Bronchial epithelial cell (primary cell): ENCODE measurements at regions not wholly inside any gene's neighbourhood (a gene's known extent, or its start where the extent isn't known, plus 50 kb on each side); places are given as distances from the start of the nearest gene placed in this dataset.

Experiments used
- DNase-seq: peaks from one replicate; pipeline ENCODE4 v3.0.0-alpha.2; 2010; ENCODE audit warnings: low read depth
- FAIRE-seq: peaks from 2 replicates; lab custom pipeline; 2011; peaks lifted over from hg19 to GRCh38; lab: Jason Lieb, UNC
- H3K27me3 ChIP-seq: 2 replicates; pipeline ENCODE4 v1.5.1; 2011; ENCODE audit warnings: low read length; ENCODE audit not compliant: control insufficient read depth, insufficient read depth
- H3K36me3 ChIP-seq: 2 replicates; pipeline ENCODE4 v1.5.1; 2011; ENCODE audit warnings: low read length; ENCODE audit not compliant: control insufficient read depth, insufficient read depth
- H3K4me3 ChIP-seq: 2 replicates; pipeline ENCODE4 v1.5.1; 2011; ENCODE audit warnings: mild to moderate bottlenecking, low read depth, low read length, control low read depth
- TF ChIP-seq, protein P1 (sequence below): IDR thresholded peaks from 2 replicates; pipeline ENCODE4 v1.5.1; 2011; ENCODE audit warnings: mild to moderate bottlenecking, moderate library complexity, low read length, control low read depth, inconsistent platforms; ENCODE audit not compliant: insufficient read depth, severe bottlenecking

DNA sequence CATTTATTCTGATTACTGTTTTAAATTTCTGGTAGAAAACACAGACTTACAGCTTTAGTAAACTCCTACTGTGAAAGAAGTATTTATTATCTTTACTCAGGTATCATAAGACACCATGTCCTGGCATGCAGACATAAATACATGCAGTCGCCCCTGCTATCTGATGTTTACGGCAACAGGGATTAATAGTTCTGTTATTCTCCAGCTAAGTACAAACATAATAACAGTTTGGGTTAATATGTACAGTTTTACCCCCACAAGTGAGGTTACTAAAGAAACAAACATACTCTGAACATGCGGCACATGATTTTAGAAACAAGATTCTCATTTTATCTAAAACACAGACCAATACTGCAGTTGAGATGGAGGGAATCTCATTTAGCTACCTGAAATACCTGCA, 170.8 kb downstream of the ABCA8 start:
- no peaks in the 10 kb centered on the region for H3K36me3 ChIP-seq
- DNase-seq = no peak
- TF ChIP-seq, protein P1, sequence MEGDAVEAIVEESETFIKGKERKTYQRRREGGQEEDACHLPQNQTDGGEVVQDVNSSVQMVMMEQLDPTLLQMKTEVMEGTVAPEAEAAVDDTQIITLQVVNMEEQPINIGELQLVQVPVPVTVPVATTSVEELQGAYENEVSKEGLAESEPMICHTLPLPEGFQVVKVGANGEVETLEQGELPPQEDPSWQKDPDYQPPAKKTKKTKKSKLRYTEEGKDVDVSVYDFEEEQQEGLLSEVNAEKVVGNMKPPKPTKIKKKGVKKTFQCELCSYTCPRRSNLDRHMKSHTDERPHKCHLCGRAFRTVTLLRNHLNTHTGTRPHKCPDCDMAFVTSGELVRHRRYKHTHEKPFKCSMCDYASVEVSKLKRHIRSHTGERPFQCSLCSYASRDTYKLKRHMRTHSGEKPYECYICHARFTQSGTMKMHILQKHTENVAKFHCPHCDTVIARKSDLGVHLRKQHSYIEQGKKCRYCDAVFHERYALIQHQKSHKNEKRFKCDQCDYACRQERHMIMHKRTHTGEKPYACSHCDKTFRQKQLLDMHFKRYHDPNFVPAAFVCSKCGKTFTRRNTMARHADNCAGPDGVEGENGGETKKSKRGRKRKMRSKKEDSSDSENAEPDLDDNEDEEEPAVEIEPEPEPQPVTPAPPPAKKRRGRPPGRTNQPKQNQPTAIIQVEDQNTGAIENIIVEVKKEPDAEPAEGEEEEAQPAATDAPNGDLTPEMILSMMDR = no peak
- no peak overlapping the region for H3K4me3 ChIP-seq
- no peak for FAIRE-seq
- H3K27me3 ChIP-seq = no peaks in the 10 kb centered on the region

DNA sequence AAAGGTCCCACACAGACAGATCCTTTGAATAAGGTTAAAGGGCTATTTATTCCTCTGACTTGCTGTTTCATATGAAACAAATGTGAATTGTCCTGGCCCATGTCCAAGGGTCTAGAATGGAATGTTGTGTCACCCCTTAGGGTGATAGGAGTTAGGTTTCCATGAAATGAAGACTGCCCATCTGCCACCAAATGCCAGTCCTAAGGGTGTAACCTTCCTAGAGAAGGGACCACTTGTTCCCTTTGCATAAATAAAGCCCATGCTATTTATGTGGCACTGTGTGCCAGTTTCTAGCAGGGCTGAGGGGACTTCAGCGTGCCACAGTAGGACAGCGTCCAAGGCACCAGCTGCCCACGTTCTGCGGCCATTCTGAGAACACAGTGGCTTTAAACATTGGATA, 171.3 kb downstream of the ABCA8 start:
- DNase-seq (no peak), FAIRE-seq (no peak)
- TF ChIP-seq, protein P1 = no peak
- H3K36me3 ChIP-seq = no peaks in the 10 kb centered on the region
- no peak overlapping the region for H3K4me3 ChIP-seq
- peaks cover 2% of the 10 kb centered on the region for H3K27me3 ChIP-seq

DNA sequence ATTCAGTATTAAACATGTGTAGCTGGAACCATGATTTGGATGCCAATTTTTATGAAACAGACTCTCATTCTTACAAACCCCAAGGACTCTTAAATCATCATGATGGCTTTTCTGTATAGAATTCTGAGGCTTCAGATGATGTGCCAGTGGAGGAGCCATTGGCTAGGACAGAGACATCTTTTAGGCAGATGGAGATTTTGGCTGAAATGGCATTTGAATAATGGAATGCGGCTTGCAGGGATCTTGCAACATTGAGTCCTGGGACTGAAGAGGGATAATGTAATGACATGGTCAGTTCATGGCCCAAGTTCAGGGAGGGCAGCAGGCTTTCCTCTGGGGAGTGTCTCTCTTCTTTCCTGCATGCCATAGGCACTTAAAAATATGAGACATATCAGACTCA, 172.4 kb downstream of the ABCA8 start:
- no peak for DNase-seq
- peaks cover 2% of the 10 kb centered on the region for H3K27me3 ChIP-seq
- TF ChIP-seq, protein P1 = no peak
- FAIRE-seq = no peak
- no peak overlapping the region for H3K4me3 ChIP-seq
- H3K36me3 ChIP-seq = no peaks in the 10 kb centered on the region

DNA sequence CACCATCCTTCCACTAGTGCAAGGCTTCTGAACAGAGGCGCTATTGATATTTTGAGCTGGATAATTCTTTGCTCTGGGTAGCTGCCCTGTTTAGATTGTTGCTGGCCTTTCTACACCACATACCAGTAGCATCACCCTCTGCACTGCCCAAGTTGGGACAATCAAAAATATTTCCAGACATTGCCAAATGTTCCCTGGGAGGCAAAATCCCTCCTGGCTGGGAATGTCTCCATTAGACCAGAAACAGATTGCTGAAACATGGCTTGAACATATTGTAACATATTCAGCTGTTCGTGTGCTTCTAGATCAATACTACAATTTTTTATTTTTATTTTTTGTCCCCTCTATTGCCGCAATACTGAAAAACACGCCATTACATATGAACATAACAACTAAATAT, 174.6 kb downstream of the ABCA8 start:
- TF ChIP-seq, protein P1 = no peak
- FAIRE-seq (no peak), DNase-seq (no peak)
- H3K4me3 ChIP-seq = no peak overlapping the region
- peaks cover 2% of the 10 kb centered on the region for H3K27me3 ChIP-seq
- no peaks in the 10 kb centered on the region for H3K36me3 ChIP-seq

DNA sequence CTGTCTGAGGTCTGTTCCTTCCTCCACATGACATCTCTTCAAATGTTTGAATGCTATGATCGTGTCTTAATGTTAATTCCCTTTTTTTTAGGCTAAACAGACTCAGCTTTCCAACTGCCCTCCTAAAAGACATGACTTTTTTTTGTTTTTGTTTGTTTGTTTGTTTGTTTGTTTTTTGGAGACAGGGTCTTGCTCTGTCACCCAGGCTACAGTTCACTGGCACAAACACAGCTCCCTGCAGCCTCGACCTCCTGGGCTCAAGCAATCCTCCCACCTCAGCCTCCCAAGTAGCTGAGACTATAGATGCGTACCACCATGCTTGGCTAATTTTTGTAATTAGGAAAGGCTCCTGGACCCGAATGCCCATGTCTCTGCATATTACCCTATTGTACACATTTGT, 176.5 kb downstream of the ABCA8 start:
- Histone ChIP-seq H3K4me3 (no peak overlapping the region), H3K36me3 (no peaks in the 10 kb centered on the region), H3K27me3 (peaks cover 2% of the 10 kb centered on the region)
- FAIRE-seq (no peak), DNase-seq (no peak)
- TF ChIP-seq, protein P1 = no peak

DNA sequence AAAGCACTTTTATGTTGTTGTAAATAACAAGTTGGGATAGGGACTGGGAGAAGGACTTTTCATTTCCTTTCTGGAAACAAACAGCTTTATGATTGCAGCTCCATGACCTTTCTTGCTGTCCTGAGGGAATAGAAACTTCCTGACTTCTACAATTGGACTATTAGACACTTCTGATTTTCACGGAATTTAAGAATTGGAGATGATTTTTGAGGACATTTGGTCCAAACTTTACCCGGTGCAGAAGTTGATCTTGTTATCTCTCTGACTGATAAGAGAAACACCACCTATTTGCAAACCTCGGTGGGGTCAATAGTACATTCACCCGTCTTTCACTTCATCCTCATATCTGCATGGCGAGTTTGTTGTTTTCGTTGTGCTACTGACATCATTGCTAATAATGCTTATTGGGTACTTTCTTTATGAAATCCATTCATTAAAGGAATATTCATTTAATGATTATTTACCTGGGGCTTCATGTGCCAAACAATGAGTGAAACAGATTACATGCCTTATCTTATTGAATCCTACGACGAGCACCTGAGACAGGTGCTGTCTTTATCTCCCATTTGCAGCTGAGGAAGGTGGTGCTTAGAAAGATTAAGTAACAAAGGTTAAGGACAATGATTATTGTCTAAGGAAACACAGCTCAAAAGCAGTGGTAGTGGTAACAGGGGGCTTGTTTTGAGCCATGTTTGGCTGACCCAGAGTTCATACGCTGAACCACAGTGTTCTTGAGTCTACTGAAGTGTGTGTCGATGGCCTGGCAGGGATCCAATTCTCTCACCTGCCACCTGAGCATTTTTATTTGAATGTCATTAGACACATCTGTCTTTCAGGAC, 176.9 kb upstream of the FAM20A start:
- DNase-seq (no peak), FAIRE-seq (no peak)
- Histone ChIP-seq H3K4me3 (no peak overlapping the region), H3K36me3 (no peaks in the 10 kb centered on the region), H3K27me3 (peaks cover 2% of the 10 kb centered on the region)
- TF ChIP-seq, protein P1 = no peak
